Cerebellar cortex (tissue), 1 donor: ENCODE measurements at regions not wholly inside any gene's neighbourhood (a gene's known extent, or its start where the extent isn't known, plus 50 kb on each side); places are given as distances from the start of the nearest gene placed in this dataset.
A peak's percentile ranks its signal among the peaks of the same experiment; 100 is the strongest.

ENCODE experiments used
- DNase-seq: peaks from one replicate; pipeline ENCODE4 v3.0.0-alpha.2; 2015; ENCODE audit warnings: low spot score

DNA sequence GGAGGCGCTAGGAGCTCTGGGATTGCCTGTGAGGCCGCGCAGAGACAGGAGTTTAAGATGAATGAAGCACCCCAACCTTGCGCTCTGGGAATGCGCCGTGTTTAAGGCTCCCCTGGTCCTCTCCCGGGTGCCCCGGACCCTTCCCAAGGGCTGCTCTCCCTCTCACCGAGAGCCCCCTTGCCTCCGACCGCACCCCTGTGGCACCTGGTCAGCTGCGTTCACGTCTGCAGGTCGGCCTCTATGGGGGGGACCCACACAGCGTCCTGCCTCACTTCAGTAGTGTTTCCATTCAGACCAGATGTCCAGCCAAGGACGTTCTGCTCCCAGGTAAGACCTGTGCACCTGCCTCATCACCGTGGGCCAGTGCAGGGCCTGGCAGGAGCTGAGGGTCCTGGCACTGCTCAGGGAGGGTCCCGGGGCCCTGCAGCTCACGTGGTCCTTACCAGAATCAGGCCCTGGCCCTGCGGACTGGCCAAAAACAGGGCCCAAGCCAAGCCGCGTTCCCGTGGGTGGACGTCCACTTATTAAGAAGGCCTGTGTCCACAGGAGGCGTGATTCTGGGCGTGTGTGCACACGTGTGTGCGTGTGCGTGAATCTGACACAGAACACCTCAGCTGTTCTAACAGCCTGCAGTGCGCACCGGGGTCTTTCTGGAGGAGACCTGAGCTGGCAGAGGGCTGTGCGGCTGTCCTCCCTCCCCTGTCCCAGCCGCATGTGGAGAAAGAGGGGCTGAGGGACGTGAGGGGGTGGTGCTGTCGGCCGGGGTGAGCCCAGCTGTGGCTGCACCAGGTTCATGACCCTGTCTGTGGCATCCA is 79.9 kb upstream of the BHLHE23 start:
- DNase-seq, result no peak

- DNase-seq, result no peak
Measured at GRCh38 chr20:63085151-63085861, 78.5 kb upstream of the BHLHE23 start.

DNA sequence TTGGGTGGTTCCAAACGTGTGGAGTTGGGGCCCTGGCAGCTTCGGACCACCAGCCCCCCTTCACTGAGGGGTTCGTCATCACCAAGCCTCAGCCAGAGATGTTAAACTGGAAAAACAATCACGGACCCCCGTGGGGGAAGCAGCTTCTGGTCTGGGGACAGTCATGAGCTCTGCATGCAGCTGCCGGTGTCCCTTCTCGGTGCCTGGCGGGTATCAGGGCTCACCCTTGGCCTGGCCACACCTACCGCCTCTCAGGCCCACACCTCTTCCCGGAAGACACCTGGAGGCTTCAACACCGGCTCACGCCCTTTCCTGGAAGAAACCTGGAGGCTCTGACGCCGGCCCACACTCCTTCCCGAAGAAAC is 77.8 kb upstream of the BHLHE23 start:
- DNase-seq, result no peak

GRCh38 chr20:63083831-63084562 is 77.2 kb upstream of the BHLHE23 start:
- DNase-seq, result no peak

DNA sequence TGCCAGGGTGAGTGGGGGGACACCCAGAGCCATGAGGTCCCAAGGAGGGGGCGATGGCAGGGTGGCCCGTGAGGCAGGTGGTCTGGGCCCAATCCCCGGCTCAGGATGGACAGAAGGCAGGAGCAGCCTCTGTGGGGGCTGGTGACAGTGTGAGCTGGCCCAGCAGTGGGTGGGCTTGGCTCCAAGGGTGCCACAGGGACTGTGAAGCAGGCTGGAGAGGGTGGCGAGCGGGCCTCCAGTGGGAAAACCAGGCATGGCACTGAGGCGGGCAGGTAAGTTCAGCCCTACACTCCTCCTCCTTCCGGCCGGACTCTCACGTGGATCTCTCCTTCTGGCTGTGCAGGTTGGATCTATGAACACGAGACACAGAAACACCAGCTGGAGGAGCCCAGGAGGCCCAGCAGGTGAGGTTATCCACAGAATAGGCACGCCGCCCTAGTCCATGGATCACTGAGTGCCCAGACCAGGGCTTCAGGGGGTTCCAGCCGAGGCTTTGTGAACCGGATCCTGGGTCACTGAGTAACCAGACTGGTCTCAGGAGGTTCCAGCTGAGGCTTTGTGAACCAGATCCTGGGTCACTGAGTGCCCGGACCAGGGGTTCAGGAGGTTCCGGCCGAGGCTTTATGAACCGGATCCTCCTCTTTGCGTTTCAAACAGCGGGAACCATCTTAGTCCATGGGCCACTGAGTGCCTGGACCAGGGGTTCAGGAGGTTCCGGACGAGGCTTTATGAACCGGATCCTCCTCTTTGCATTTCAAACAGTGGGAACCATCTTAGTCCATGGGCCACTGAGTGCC is 76.4 kb upstream of the BHLHE23 start:
- DNase-seq, result no peak

DNA sequence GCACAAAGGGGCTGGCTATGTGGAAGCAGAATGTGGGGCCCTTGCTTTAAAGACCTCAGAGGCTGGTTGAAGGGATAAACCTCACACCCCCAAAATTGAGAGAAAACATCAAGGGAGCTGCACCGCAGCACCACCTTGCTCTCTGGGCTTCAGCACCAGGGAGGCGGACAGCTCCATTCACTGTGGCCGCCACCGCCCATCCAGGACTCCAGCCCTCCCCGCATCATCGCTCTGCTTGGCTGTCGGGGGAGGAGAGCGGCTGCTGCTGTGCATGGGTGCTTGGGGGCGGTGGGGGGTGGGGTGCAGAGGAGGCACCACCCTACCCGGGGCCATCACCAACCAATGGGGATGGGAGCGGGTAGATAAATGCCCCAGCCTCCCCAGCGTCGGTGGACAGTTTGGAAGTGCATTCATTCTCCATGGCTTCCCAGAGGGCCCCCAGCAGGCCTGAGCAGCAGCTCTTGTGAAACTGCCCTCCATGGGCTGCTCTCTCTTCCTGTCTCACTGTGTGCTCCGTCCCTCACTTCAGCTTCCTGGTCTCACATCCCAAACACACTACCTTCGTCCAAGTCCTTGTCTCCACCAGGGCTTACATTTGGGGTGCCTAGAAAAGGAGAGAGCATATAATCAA is 75.7 kb upstream of the BHLHE23 start:
- DNase-seq, result no peak

GRCh38 chr20:63081831-63082230 is 75.1 kb upstream of the BHLHE23 start:
- no peak for DNase-seq

DNA sequence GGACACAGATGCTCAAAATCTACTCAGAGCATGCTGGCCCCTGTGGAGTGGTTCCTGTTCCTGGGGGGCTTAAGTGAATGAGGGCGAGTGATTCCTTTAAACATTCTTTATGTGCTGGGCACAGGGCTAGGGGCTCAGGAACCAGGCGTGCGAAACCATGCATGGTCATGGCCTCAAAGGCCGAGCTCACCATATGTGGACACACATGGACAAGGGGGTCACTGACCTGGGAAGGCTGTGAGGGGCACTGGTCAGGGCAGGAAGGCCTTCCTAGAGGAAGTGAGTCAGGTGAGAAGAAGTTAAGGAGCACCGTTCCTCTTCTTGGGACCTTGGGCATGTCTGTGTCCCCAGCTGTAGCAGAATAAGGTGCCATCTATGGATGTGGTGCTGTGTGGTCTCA is 74.6 kb upstream of the BHLHE23 start:
- no peak for DNase-seq

GRCh38 chr20:63080811-63081210 is 74.0 kb upstream of the BHLHE23 start:
- no peak for DNase-seq

- DNase-seq, result no peak
Measured at GRCh38 chr20:63080411-63080810, 73.6 kb upstream of the BHLHE23 start.

DNA sequence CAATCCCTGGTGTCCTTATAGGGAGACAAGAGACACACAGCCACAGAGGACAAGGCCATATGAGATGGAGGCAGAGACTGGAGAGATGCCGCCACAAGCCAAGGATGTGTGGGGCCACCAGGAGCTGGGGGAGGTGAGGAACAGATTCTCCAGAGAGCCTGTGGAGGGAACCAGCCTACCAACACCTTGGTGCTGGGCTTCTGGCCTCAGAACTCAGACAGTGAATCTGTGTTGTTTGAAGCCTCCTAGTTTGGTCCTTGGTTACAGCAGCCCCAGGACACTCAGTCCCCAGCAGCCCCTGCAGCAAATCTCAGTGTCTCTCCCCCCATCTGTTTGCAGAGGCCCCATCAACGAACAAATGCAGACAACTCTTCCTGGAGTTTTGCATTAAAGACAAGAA is 73.2 kb upstream of the BHLHE23 start:
- DNase-seq, result no peak

DNA sequence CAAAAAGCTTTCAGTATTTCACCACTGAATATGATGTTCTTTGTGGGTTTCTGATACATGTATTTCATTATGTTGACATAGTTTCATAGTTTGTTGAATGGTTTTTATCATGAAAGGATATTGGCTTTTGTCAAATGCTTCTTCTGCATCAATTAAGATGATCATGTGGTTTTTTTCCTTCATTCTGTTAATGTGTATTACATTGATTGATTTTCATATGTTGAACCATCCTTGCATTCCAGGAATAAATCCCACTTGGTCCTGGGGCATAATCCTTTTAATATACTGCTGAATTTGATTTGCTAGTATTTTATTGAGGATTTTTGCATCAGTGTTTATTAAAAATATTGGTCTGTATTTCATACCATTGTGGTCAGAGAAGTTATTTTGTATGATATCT is 70.9 kb upstream of the BHLHE23 start:
- no peak for DNase-seq

GRCh38 chr20:63076421-63076820 is 69.7 kb upstream of the BHLHE23 start:
- no peak for DNase-seq

DNA sequence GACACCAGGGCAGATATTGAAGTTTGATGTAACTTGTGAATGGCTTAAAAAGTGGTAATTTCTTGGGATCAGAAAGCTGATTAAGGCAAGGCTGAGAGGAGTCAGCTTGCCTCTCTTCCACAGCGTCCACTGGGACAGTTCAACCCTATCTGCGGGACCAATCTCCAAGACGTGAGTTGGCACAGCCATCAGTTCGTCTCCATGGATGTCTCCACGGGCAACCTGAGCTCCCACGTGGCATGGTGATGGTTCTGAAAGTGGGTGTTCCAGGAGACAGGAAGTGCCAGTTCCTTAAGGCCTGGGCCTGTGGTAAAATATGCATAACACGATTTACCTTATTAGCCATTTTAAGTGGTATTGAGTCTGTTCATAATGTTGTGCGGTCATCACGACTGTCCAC is 67.9 kb upstream of the BHLHE23 start:
- DNase-seq, result no peak

GRCh38 chr20:63074182-63074581 is 67.4 kb upstream of the BHLHE23 start:
- DNase-seq, result no peak

DNA sequence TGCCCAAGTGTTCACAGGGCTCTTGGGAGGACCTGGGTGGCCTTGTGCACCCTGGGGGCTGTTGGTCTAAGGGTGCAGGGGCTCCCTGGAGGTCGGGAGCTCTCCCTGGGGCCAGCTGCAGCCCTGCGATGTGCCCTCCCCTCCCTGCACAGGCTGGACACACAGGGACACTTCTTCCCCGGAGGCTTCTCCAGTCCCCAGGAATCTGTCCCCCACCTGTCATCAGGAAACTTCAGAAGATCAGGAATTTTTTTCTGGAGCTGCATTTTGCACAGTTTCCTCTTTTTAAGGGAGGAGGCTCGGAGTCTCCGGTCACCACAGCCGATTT is 66.9 kb upstream of the BHLHE23 start:
- no peak for DNase-seq

DNA sequence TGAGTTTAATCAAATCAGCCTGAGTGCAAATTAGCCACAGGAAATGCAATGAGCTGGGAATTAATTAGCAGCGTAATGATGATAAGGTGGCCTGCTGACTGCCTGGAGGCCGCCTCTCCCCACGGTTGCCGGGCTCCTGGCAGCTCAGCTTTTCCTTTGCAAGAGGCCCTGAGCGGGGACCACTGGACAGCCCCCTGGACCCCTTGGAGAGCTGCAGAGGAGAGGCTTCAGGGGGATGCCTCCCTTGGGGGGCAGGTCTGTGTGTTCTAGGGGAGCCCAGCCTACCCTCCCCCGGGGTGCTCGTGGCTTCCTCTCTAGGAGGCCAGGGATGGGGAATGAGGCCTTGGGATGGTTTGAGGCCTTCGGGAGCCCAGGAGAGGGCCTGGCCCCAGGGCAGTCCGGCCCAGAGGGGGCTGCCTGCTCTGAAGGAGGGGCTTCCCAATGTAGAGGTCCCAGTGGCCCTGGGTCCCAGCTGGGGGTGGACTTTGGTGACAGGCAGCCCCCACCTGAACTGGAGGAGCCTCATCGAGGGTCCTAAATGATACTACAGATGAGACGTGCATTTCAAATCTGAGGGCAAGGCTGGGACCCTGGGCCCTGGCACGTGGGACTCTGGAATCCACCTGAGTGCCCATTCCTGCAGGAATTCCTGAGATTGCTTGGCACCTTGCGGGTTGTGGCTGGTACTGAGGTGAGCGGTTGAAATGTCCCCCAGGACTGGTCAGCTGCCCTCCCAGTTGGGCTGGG is 66.4 kb upstream of the BHLHE23 start:
- DNase-seq, result peak; percentile 16

- DNase-seq, result no peak
Measured at GRCh38 chr20:63072231-63072791, 65.5 kb upstream of the BHLHE23 start.

- DNase-seq, result peak; percentile 35
Measured at GRCh38 chr20:63071541-63072181, 64.9 kb upstream of the BHLHE23 start.
